HUES6 (cell line): ENCODE measurements at regions not wholly inside any gene's neighbourhood (a gene's known extent, or its start where the extent isn't known, plus 50 kb on each side); places are given as distances from the start of the nearest gene placed in this dataset.

Experiments used
- H3K27ac ChIP-seq: 2 replicates; pipeline ENCODE4 v1.7.0; 2013; ENCODE audit warnings: low read depth, mild to moderate bottlenecking, low read length, inconsistent platforms
- H3K27me3 ChIP-seq: 2 replicates; pipeline ENCODE4 v1.6.1; 2013; ENCODE audit warnings: low read length; ENCODE audit not compliant: control insufficient read depth, insufficient read depth
- H3K36me3 ChIP-seq: 2 replicates; pipeline ENCODE4 v1.6.1; 2013; ENCODE audit warnings: low read length; ENCODE audit not compliant: control insufficient read depth, insufficient read depth
- H3K4me1 ChIP-seq: 2 replicates; pipeline ENCODE4 v1.6.1; 2013; ENCODE audit warnings: low read length; ENCODE audit not compliant: control insufficient read depth, insufficient read depth
- H3K4me3 ChIP-seq: 2 replicates; pipeline ENCODE4 v1.5.1; 2013; ENCODE audit warnings: low read depth, low read length
- H3K9ac ChIP-seq: one replicate; pipeline ENCODE4 v1.6.1; 2013; ENCODE audit warnings: mild to moderate bottlenecking, low read length
- H3K9me3 ChIP-seq: 2 replicates; pipeline ENCODE4 v1.6.1; 2013; ENCODE audit warnings: low read depth, low read length; ENCODE audit not compliant: control insufficient read depth, insufficient read depth

DNA sequence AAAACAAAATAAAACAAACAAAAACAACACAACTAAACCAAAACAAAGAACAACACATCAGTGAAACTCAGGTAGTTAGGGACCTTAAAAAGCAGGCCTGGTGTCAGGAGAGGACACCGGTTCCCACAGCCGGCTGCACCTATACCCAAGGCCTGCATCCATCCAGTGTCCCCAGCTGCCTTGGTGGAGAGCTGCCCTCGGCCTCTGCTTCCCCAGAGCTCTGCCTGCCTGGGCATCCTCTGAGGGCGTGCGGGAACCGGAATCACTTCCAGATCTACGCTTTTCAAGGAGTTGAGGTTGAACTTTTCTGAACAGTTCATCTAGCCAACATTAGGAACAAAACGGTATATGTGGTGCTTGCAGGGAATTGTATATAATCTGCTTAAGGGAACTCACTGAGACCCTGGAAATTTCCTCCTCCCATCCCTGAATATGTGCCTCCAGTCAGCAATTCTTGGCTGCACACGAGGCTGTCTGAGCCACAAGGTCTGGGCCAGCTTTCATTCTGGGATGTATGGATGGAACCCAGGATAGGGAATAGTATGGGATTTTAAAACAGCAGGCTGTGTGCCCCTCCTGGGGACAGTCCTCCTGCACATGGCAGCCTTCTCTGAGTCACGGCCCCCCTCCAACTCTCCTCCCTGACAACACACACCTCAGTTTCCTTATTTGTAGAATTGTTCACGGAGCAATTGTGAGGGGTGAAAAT, 319.0 kb upstream of the RTL1 start:
- Histone ChIP-seq H3K4me3 (peak overlapping the region; percentile 34; the same call in 1 of the 2 replicates), H3K9ac (no peak overlapping the region), H3K36me3 (no peaks in the 10 kb centered on the region), H3K9me3 (no peaks in the 10 kb centered on the region), H3K27ac (no peak overlapping the region), H3K4me1 (peaks cover 19% of the 10 kb centered on the region), H3K27me3 (peaks cover 5% of the 10 kb centered on the region; the same call in 1 of the 2 replicates)

DNA sequence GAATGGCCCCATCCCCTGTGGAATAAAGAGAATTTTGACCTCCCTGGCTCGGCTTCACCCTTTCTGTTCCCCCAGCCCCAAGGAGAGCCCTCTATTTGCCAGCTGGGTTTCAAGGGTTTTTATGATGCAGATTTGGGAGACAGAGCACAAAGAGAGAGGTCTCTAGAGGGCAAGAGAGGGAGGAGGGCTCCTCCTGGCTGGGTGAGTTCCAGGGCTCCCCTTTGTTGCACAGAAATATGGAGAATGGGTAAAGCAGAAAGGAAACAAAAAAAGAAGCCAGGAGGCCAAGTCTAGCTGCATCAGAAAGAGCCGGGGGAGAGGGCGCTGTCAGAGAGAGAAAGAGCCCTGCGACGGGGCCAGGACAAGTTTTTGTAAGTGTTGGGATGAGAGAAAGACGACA, 319.6 kb upstream of the RTL1 start:
- peaks cover 19% of the 10 kb centered on the region for H3K4me1 ChIP-seq
- H3K27ac ChIP-seq, result no peak overlapping the region
- H3K4me3 ChIP-seq, result peak overlapping the region; percentile 34; the same call in 1 of the 2 replicates
- H3K9me3 ChIP-seq, result no peaks in the 10 kb centered on the region
- no peaks in the 10 kb centered on the region for H3K36me3 ChIP-seq
- H3K27me3 ChIP-seq, result peaks cover 5% of the 10 kb centered on the region; the same call in 1 of the 2 replicates
- no peak overlapping the region for H3K9ac ChIP-seq

DNA sequence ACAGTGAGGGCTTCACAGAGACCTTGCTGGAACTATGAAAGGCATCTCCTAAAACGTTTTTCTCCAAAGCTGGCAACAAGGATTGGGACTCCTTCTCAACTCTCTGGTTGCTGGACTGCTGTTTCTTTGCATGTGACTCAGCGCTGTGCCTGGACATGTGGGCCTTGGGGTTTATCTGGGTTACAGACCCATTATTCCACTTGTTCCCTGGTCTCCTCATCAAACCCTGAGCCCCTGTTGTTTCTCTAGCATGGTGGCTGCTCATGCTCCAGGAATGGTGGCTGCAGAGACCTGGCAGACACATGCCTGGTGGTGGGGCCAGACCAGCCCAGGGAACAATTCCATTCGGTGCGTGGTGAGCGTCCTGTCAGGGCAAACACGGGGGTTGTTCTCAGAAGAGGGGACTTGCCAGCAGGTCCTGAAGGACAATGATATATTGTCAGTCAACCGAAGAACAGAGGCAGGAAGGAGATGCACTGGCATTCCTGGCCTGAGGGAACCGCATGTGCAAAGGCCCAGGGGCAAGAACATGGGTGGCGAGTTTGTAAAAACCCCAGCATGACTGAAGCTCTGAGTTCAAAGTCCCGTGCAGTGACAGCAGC, 320.1 kb upstream of the RTL1 start:
- H3K27me3 ChIP-seq, result peaks cover 5% of the 10 kb centered on the region; the same call in 1 of the 2 replicates
- H3K4me1 ChIP-seq, result peaks cover 19% of the 10 kb centered on the region
- H3K27ac ChIP-seq, result no peak overlapping the region

DNA sequence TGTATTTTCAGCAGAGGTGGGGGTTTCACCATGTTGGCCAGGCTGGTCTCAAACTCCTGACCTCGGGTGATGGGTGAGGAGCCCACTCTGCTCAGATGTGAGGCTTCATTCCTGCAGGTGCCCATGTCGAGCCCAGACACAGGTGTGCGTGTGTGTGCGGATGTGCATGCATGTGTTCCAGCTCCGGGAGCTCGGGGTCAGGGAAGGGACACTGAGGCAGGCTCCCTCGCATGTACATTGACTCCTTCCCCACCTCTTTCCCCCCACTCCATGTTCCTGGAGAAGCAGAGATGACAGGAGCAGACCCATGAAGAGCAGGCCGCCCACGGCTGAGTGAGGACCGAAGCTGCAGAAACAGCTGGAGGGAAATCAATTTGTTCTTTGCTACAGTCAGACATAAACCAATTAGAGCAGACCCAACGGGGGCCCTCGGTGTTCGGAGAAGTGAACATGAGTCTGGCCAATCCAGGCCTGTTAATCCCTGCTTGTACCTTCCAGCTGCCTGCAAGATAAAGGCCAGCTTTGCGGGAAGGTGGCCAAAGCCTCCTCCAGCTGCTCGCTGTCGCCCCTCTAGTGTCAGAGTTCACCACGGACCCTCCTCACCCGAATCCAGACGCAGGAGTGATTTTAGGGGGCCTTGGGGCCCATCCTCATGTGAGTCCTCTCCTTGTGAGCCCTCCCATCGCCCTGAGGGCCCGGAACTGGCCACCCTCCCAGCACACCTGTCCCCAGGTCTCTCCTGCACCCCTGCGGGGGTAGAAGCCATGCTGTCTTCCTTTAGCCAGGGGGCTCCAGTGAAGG, 321.0 kb upstream of the RTL1 start:
- H3K4me1 ChIP-seq, result peaks cover 19% of the 10 kb centered on the region
- no peak overlapping the region for H3K4me3 ChIP-seq
- H3K9me3 ChIP-seq, result no peaks in the 10 kb centered on the region
- peaks cover 5% of the 10 kb centered on the region; the same call in 1 of the 2 replicates for H3K27me3 ChIP-seq
- no peaks in the 10 kb centered on the region for H3K36me3 ChIP-seq
- H3K9ac ChIP-seq, result no peak overlapping the region
- H3K27ac ChIP-seq, result no peak overlapping the region

More for the DNA sequence above, 320.1 kb upstream of the RTL1 start:
- Histone ChIP-seq H3K36me3 (no peaks in the 10 kb centered on the region), H3K4me3 (no peak overlapping the region; the same call in 1 of the 2 replicates), H3K9ac (no peak overlapping the region), H3K9me3 (no peaks in the 10 kb centered on the region)

DNA sequence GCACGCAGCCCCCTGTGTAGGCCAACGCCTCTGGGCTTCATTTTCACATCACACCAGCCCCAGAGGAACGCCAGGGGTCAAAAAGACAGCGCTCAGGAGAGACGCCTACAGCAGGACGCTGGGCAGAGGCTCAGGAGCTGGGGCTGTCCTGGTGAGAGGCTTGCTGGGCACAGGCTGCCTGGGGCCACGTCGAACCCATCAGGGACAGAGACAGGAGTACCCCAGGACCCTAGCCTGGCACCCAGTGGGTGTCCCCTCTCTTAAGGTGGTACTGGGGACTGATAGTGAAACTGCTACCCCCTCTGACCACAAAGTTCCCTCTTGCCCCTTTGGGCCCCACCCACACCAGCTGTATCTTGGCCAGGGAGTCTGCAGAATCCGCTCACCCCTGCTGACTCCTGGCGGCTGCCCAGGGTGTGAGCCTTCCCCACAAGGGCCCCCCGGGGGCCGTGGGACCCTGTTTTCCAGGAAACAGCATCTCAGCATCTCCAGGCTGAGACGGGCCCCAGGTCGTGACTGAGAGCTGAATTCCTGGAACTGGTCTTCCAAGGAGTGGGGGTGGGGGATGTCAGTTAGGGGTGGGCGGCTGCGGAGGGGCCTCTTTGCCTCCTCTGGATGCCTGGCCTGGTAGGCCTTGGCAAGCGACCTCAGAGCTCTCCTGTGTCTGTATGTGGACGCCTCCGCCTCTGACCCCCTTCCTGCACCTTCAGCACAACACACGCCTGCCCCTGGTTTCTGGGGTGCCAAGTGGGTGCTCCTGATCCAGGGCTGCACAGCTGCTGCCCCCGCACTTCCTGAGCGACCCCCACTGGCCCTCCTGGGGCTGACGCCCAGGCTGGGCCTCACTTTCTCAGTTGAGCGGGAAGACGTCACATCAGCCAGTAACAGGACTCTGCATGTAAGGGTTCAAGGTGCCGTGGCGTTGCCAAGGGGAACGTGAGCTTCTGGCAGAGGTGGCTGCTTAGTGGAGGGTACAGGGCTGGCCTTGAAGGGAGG, 321.9 kb upstream of the RTL1 start:
- Histone ChIP-seq H3K9me3 (no peaks in the 10 kb centered on the region), H3K27ac (no peak overlapping the region), H3K4me3 (no peak overlapping the region), H3K4me1 (peaks cover 19% of the 10 kb centered on the region), H3K27me3 (peaks cover 5% of the 10 kb centered on the region; the same call in 1 of the 2 replicates), H3K9ac (no peak overlapping the region), H3K36me3 (no peaks in the 10 kb centered on the region)

DNA sequence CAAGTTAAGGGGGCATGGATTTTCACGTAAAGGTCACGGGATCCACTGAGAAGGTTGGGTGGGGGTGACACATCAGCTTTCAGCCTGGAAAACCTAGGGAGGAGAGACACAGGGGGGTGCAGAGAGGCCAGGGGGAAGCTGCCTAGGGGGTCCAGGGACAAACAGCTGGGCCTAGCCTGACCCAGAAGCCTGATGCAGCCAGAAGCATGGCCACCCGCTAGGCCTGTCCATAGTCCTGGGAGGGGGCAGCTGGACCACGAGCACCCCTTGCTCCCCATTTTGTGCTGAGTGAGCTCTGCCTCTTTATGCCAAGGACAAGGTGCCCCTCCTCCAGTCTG, 322.7 kb upstream of the RTL1 start:
- Histone ChIP-seq H3K9me3 (no peaks in the 10 kb centered on the region), H3K27me3 (peaks cover 2% of the 10 kb centered on the region; the same call in 1 of the 2 replicates), H3K9ac (no peak overlapping the region), H3K36me3 (no peaks in the 10 kb centered on the region), H3K4me3 (no peak overlapping the region), H3K4me1 (peaks cover 19% of the 10 kb centered on the region), H3K27ac (no peak overlapping the region)

DNA sequence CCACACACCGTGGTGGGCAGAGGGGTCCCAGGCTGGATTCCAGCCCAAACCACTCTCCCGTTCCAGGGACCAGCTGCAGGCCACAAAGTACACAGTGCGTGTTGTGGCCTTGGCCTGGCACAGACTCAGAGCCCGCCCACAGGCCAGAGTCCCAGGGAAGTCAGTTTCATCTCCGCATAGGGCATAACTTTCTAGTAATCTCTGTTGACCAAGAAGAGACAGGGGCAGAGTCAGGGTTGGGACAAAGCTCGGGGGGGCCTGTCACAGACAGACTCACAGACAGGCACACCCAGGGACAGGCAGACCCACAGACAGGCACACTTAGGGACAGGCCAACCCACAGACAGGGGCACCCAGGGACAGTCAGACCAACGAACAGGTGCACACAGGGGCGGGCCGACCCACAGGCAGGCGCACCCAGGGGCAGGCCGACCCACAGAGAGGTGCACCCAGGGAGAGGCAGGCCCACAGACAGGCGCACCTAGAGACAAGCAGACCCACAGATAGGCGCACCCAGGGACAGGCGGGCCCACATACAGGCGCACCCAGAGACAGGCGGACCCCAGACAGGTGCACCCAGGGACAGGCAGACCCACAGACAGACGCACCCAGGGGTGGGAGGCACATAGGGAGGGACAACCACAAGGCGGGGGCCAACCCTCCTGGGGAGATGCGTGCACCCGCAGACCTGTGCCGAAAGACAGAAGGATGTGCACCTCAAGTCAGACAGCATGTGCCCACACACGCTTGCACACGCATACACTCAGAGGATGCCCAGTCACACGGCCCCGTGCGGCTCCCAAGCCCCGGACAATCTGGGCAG, 323.3 kb upstream of the RTL1 start:
- H3K4me1 ChIP-seq, result peaks cover 19% of the 10 kb centered on the region
- H3K27me3 ChIP-seq, result no peaks in the 10 kb centered on the region
- H3K36me3 ChIP-seq, result no peaks in the 10 kb centered on the region
- no peak overlapping the region for H3K27ac ChIP-seq
- no peak overlapping the region for H3K4me3 ChIP-seq
- H3K9me3 ChIP-seq, result no peaks in the 10 kb centered on the region
- H3K9ac ChIP-seq, result no peak overlapping the region

DNA sequence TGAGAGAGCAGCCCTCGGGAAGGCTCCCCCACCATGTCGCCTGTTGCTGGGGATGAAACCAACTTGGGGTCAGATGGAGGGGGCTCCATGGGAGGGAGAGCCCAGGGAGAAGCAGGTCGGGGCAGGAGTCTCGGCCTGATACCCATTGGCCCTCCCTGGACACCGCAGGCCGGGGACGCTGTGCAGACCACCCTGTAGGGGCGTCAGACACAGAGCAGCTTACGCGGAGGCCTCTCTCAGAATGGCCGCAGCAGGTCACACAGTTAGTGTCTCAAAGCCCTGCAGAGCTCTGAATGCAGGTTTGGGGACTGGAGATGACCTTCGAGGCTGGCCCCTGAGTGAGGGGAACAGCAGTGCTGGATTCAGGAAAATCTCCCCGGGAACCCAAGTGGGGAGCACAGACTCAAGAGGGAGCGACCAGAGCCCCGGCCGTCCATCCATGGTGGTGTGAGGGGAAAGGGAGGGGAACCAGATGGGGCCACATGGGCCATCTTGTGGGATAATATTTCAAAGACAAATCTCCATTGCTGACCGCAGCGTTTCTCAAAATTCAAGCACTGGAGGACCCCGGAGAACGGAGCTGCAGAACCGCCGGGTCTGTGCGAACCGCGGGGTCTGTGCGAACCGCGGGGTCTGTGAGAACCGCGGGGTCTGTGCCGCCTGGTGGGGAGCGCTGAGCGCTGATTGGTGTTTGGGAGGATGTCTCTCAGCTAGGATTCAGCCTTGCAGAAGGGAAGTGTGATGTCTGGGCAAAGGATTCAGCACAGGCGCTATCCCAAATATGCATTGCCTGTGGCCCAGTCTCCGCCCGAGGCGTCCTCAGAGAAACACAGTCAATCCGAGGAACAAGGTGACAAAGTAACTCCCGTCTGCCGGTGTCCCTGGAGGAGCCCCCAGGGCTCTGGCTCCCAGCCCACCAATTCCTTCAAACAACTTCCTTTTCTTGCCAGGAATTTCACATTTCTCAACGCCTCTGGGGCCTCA, 324.4 kb upstream of the RTL1 start:
- Histone ChIP-seq H3K36me3 (no peaks in the 10 kb centered on the region), H3K27me3 (no peaks in the 10 kb centered on the region), H3K9ac (no peak overlapping the region), H3K27ac (no peak overlapping the region), H3K9me3 (no peaks in the 10 kb centered on the region), H3K4me1 (peaks cover 11% of the 10 kb centered on the region), H3K4me3 (no peak overlapping the region)

DNA sequence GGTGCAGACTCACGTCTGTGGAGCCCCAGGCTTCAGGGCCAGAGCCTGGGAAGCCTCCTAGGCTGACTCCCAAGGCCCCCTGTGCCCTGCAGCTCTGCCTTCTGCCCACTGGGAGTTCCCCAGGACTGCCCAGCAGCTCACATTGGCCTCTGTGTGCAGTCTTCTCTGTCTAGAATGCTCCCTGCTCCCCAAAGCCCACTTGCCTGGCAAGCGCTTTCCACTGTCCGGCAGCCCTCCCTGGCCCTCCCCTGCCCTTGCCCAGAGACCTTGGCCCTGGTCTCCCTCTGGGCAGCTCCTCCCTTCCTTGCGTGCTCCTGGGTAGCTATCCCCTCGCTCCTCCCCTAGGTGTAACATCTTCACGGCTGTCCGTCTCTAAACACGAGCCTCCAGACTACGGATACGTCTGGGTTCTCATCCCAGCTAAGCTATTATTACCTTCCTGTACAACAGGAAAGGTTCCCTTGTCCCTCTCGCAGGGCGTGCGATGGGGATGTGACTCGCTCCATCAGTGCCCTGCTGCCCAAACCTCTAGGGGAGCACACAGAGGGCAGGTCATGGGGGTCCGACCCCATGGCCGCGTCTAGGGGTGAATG, 325.5 kb upstream of the RTL1 start:
- Histone ChIP-seq H3K9me3 (no peaks in the 10 kb centered on the region), H3K36me3 (no peaks in the 10 kb centered on the region), H3K27ac (no peak overlapping the region), H3K4me3 (no peak overlapping the region), H3K27me3 (no peaks in the 10 kb centered on the region), H3K9ac (no peak overlapping the region), H3K4me1 (peaks cover 3% of the 10 kb centered on the region; the same call in 1 of the 2 replicates)
